ENCODE measurements at regions not wholly inside any gene's neighbourhood (a gene's known extent, or its start where the extent isn't known, plus 50 kb on each side); places are given as distances from the start of the nearest gene placed in this dataset.

- DNase-seq (ENCODE audit: low spot score) = no peak
Observed at GRCh38 chr4:122512430-122512829, 55.9 kb upstream of the IL2 start.

- DNase-seq (ENCODE audit: low spot score) = no peak
Observed at GRCh38 chr4:122508083-122508482, 51.6 kb upstream of the IL2 start.

Data from GM03348 (cell line).